NCI-H2029 treated with DMSO at 0.1 percent for 48 hours (cell line): ENCODE measurements at regions not wholly inside any gene's neighbourhood (a gene's known extent, or its start where the extent isn't known, plus 50 kb on each side); places are given as distances from the start of the nearest gene placed in this dataset.
"Not testable (repeated sequence)": the region's sequence is repeated elsewhere in the genome, so short reads cannot be mapped to it uniquely, and the experiment has no call there.

ENCODE experiments used
- DNase-seq: peaks from one replicate; lab custom pipeline; 2025; lab: John Stamatoyannopoulos, UW

GRCh38 chr1:169013821-169014220 is 92.7 kb upstream of the ATP1B1 start:
- no peak for DNase-seq

- DNase-seq: no peak
Measured at GRCh38 chr1:169015464-169015863, 91.0 kb upstream of the ATP1B1 start.

- DNase-seq: no peak
Measured at GRCh38 chr1:169018751-169019150, 87.7 kb upstream of the ATP1B1 start.

DNA sequence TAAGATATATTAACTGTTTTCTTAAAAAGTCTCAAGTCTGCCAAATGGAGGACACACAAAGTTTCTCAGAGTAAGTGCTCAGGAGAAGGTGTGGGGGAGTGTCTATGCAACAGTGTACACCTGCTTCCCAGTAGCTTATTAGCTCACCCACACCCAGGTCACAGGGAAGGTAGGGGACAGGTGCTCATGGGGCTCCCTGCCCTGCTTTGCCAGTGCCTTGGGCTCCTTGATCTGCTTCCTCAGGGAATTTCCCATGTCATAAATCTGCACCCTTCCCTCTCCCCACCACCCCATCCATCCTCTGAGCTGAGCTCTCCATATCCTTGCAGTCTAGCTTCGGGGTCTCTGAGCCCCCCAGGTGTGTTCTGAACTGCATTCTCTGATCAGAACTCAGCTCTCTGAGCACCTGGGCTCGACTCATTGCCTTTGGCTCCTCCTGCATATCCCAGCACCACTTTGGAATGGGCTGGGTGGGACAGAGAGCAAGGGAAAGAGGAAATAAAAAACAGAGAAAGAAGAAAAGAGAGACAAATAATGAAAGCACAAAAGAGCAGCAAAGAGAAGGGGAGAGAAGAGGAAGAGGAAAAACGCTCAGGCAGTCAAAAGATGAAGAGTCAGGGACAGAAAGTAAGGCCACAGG is 87.0 kb upstream of the ATP1B1 start:
- DNase-seq: no peak

DNA sequence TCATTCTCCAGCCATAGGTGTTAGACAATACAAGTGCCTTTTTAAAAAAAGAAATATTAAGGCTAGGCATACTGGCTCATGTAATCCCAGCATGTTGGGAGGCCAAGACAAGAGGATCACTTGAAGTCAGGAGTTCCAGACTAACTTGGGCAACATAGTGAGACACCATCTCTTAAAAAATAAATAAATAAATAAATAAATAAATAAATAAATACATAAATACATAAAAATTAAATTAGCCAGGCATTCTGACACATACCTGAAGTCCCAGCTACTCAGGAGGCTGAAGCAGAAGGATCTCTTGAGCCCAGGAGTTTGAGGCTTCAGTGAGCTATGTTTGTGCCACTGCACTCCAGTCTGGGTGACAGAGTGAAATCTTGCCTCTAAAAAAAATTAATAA is 85.8 kb upstream of the ATP1B1 start:
- no peak for DNase-seq

GRCh38 chr1:169022648-169023047 is 83.8 kb upstream of the ATP1B1 start:
- no peak for DNase-seq

- no peak for DNase-seq
Measured at GRCh38 chr1:169024255-169024654, 82.2 kb upstream of the ATP1B1 start.

DNA sequence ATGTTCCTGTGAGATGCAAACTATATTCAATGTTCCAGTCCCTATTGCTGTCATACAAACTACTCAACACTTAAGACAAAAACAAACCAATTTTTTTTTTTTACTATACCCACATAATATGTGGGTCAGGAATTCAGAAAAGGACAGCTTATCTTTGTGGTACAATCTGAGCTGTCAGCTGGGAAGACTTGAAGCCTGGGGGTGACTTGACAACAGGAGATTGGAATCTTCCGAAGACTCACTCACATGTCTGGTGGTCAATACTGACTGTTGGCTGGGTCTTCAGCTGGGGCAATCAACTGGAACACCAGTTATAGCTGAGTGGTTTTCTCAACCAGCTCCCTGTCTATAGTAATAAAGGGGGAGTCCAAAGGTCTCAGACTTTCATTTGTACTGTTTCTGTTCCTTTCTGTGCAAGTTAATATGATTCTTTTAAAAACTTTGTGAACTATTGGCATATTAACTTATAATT is 81.7 kb upstream of the ATP1B1 start:
- no peak for DNase-seq

- no peak for DNase-seq
Measured at GRCh38 chr1:169025412-169025811, 81.1 kb upstream of the ATP1B1 start.

GRCh38 chr1:169027607-169028320 is 78.7 kb upstream of the ATP1B1 start:
- DNase-seq: no peak

DNA sequence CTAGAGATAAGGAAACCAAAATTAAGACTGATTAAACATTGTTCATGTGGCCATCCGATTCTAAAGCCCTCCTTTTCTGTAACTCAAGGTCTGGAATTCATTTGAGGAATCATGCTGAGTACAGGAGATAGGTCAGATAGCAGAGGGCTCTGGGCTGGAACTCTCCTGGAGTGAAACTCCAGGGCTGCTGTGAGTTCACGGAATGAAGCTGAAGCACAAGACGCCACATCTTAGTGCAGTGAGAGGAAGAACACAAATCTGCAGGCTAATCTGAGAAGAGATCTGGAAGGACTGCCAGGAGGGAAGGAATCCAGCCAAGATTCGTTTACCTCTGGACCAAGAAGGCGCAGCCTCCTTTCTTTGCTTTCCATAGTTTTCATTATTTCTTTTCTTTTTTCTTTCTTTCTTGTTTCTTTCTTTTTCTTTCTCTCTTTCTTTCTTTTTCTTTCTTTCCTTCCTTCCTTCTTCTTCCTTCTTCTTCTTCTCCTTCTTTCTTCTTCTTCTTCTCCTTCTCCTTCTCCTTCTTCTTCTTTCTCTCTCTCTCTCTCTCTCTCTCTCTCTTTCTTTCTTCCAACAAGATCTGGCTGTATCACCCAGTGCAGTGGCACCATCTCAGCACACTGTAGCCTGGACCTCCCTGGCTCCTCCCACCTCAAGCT is 74.8 kb upstream of the ATP1B1 start:
- no peak for DNase-seq

- no peak for DNase-seq
Measured at GRCh38 chr1:169041366-169041765, 65.1 kb upstream of the ATP1B1 start.

DNA sequence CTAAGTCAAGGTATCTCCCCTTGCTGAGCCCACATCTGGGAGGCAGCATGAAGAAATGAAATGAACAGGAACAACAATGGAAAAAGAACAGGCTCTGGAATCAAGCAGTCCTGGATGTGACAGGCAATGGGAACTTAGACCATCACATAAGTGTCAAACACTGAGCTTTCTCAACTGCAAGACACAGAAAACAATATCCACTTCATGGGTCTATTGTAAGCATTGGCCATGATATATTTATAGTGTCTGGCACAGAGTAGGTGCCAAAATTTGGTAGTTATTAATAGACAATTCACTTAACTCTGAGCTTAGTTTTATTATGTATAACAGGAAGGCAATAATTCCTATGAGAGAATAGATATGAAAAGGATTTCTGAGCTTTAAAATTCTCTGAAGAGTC is 64.1 kb upstream of the ATP1B1 start:
- no peak for DNase-seq

GRCh38 chr1:169043823-169044222 is 62.7 kb upstream of the ATP1B1 start:
- DNase-seq: no peak

GRCh38 chr1:169044296-169044695 is 62.2 kb upstream of the ATP1B1 start:
- no peak for DNase-seq

- no peak for DNase-seq
Measured at GRCh38 chr1:169044971-169045370, 61.5 kb upstream of the ATP1B1 start.

- DNase-seq: no peak
Measured at GRCh38 chr1:169046671-169047070, 59.8 kb upstream of the ATP1B1 start.

DNA sequence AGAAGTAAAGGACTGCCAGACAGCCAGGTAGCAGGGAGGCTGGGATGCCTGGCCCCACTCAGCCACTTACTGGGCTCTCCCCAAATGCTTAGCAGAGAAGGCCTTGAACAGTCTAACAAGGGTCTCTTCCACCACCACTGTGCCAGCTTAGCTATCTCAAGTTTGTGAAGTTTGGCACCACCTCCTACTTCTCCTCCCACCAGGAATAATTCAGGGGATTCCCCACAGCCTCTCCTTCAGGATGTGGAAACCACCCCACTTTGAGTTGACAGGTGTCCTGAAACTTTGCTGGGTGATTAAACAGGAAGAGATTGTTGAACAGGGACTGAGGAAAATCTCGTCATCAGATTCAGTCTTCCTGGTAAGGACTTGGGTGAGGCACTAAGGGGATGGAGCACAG is 59.4 kb upstream of the ATP1B1 start:
- DNase-seq: no peak

DNA sequence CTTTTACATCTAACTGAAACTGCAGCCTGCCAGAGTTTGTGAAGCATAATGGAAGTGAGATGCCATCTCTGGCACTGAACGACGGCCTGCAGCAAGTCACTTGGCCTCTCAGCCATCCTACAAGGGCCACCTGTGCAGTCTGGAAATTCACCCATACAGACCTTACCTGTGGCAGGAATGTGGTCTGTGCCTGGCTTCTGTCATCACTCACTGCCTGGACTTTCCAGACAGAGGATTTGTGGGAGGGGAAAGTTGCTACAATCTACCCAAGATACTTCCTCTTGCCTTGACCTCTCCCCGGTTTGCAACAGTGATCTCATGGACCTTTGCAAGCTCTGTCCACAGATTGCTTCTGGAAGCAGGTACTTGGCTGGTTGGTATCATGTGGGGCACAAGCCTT is 58.4 kb upstream of the ATP1B1 start:
- no peak for DNase-seq

DNA sequence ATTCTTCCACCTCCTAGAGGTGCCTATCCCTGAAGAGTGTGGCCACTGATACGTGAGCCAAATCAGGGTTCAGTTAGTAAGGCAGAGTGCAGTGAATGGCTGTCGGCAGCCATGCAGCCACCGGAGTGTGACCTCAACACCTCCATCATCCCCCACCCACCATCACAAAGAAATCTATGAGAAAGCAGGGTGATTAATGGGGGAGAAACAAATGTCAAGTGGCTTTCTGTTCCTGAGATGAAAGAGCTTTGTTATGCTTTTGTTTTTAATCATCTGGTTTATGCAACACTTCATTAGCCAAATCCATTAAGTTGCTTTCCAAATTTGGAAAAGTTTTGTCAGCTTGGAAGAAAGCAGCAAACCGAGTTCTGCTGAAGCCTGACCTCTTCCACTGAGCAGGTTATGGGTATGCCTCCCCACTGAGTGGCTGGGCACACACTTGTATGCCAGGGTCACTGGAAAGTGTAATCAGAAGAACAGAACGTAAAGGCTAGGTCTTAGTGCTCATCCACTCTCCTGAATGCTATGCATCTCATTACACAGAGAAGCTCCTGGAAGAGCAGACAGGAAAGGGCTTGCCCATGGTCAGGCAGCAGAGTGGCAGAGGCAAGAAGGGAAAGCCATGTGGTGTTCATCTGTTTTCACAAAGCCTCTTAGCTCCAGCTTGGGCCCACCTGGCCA is 57.1 kb upstream of the ATP1B1 start:
- DNase-seq: no peak

- DNase-seq: no peak
Measured at GRCh38 chr1:169051171-169051570, 55.3 kb upstream of the ATP1B1 start.

GRCh38 chr1:169052171-169052570 is 54.3 kb upstream of the ATP1B1 start:
- DNase-seq: not testable (repeated sequence)

DNA sequence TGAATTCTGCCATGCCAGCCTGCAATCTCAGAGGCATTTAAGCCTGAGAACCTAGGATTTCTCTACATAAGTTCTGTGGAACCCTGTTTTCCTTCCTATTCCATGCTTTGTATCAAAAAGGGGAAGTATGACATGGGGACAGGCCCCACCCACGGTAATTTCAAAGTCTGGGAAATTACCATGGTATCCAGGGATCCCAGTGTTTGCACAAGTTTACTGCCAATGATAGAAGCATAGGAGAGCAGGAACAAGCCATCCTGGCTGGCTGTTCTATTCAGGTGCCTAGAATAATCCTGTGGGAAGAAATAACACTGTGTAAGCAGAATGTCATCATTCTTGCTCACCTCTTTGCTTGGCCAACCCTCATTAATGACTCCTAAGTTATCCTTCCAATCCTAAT is 53.8 kb upstream of the ATP1B1 start:
- DNase-seq: no peak
